ENCODE measurements at regions not wholly inside any gene's neighbourhood (a gene's known extent, or its start where the extent isn't known, plus 50 kb on each side); places are given as distances from the start of the nearest gene placed in this dataset.

DNA sequence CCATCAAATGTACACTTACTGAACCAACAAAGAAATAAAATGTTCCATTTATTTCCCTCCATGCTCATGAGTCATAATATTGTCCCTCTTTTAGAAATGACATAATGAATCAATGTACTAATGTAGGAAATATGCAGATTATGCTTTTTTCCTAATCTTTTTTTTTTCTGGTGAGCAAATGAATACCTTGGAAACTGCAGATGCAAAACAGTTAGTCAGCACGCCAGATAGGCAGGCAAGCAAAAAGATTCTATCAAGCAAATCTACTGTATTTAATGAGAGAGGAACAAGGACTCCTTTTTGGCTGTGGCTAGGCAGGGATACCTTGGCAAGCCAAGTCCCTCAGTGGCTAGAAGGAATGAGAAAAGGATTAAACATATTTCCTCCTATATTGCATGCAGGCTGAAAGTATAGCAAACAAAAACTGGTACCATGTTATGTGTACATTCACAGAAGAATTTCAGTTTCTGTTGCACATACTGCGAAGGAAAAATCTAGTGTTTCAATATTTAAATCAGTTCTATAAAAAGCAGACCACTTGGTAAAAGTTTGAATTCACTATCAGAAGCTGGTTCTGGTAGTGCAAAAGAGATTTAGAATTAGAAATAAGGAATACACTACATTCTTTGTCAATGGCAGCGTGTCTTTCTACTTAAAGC lies 605.4 kb downstream of the TLE1 start:
- TF ChIP-seq, protein P1, sequence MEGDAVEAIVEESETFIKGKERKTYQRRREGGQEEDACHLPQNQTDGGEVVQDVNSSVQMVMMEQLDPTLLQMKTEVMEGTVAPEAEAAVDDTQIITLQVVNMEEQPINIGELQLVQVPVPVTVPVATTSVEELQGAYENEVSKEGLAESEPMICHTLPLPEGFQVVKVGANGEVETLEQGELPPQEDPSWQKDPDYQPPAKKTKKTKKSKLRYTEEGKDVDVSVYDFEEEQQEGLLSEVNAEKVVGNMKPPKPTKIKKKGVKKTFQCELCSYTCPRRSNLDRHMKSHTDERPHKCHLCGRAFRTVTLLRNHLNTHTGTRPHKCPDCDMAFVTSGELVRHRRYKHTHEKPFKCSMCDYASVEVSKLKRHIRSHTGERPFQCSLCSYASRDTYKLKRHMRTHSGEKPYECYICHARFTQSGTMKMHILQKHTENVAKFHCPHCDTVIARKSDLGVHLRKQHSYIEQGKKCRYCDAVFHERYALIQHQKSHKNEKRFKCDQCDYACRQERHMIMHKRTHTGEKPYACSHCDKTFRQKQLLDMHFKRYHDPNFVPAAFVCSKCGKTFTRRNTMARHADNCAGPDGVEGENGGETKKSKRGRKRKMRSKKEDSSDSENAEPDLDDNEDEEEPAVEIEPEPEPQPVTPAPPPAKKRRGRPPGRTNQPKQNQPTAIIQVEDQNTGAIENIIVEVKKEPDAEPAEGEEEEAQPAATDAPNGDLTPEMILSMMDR (conservative IDR thresholded peaks at IDR 0.05): no peak
- TF ChIP-seq ZFX (IDR thresholded peaks at IDR 0.05): no peak
- no peak overlapping the region for H3K27ac ChIP-seq

- no peak overlapping the region for H3K27ac ChIP-seq
- TF ChIP-seq, protein P1 (conservative IDR thresholded peaks at IDR 0.05): peak; percentile 35
- no peak for TF ChIP-seq ZFX (IDR thresholded peaks at IDR 0.05)
These were observed 606.3 kb downstream of the TLE1 start for GRCh38 chr9:81083067-81083466.

GRCh38 chr9:81082221-81082620 lies 607.1 kb downstream of the TLE1 start:
- H3K27ac ChIP-seq: no peak overlapping the region
- TF ChIP-seq, protein P1 (conservative IDR thresholded peaks at IDR 0.05): no peak
- TF ChIP-seq ZFX (IDR thresholded peaks at IDR 0.05): no peak

- no peak overlapping the region for H3K27ac ChIP-seq
- TF ChIP-seq, protein P1 (conservative IDR thresholded peaks at IDR 0.05): no peak
- no peak for TF ChIP-seq ZFX (IDR thresholded peaks at IDR 0.05)
These were observed 608.4 kb downstream of the TLE1 start for GRCh38 chr9:81080900-81081299.

- no peak for TF ChIP-seq ZFX (IDR thresholded peaks at IDR 0.05)
- TF ChIP-seq, protein P1 (conservative IDR thresholded peaks at IDR 0.05): no peak
These were observed 609.2 kb downstream of the TLE1 start for GRCh38 chr9:81080185-81080584.

GRCh38 chr9:81079055-81079454 lies 610.3 kb downstream of the TLE1 start:
- no peak overlapping the region for H3K27ac ChIP-seq
- TF ChIP-seq, protein P1 (conservative IDR thresholded peaks at IDR 0.05): no peak
- no peak for TF ChIP-seq ZFX (IDR thresholded peaks at IDR 0.05)

More at GRCh38 chr9:81080185-81080584, 609.2 kb downstream of the TLE1 start:
- H3K27ac ChIP-seq: no peak overlapping the region

DNA sequence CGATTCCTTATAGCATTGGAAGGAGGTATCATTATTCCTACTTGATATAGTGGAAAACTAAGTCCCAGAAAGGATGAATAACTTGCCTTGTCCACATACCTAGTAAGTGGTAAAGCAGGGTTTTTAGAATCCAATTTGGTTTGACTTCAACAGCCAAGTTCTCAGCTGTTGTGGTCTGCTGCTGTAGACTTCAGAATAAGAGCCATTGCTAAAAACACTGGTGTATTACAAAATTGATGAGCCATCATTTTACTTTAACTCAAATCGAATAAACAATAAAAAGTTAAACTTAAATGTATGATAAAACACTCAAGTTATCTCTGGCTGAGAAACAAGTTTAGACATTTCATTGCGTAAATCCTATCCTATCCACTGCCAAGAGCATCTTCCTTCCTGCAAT lies 610.8 kb downstream of the TLE1 start:
- H3K27ac ChIP-seq: no peak overlapping the region
- TF ChIP-seq ZFX (IDR thresholded peaks at IDR 0.05): no peak
- TF ChIP-seq, protein P1 (conservative IDR thresholded peaks at IDR 0.05): no peak

All from C4-2B (cell line).